NCI-H1694 (cell line): ENCODE measurements at regions not wholly inside any gene's neighbourhood (a gene's known extent, or its start where the extent isn't known, plus 50 kb on each side); places are given as distances from the start of the nearest gene placed in this dataset.

Experiments used
- DNase-seq: peaks from one replicate; lab custom pipeline; 2025; lab: John Stamatoyannopoulos, UW

DNA sequence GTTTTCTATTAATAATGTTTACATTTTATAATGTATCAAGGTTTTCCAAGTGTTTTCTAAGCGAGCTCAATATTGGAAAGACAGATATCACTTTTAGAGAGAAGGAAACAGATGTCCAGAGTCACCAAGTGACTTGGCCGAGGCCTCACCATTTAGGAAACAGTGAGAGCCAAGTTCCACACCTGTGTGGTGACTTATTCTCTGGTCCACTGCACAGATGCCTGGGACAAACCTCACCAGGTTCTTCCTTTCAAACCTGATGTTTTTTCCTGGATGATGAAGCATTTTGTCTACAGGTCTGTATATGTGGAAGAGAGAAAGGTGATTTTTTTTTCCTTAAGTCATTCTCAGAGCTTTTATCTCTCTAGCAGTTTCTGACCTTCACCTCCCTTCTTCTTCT is 280.7 kb downstream of the LPIN1 start:
- no peak for DNase-seq

DNA sequence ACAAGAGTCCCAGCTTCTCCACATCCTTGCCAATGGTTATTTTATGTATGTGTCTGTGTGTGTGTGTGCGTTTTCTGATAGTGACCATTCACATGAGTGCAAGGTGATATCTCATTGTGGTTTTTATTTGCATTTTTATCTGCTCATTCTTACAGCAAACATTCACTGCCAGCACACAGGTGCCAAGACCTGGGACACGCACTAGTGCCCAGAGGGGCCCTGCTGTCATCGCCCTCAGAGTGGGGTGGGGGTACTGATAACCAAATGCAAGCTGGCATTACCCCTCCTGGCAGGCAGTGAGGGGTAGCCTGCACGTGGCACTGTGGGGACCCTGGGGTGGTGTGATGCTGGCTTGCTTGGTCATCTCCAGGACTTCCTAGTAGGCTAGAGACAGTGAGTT is 285.4 kb downstream of the LPIN1 start:
- no peak for DNase-seq

GRCh38 chr2:12032398-12032797 is 286.0 kb downstream of the LPIN1 start:
- no peak for DNase-seq

DNA sequence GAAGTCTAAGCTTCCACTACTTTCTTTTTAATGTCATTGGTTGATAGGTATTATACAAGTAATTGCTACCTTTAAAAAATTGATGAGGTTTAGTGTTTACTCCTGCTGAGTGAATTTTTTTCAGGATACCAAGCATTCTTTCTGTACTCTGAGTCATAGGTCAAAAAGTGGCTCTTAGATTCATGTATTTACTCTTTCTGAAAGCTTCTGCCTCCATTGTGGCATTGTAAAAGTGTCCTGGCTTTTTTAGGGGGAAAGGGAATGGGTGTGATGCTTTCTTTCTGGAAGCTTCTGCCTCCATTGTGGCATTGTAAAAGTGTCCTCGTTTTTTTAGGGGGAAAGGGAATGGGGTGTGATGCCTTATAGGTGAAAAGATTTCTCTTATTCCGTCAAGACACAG is 286.5 kb downstream of the LPIN1 start:
- DNase-seq: no peak

DNA sequence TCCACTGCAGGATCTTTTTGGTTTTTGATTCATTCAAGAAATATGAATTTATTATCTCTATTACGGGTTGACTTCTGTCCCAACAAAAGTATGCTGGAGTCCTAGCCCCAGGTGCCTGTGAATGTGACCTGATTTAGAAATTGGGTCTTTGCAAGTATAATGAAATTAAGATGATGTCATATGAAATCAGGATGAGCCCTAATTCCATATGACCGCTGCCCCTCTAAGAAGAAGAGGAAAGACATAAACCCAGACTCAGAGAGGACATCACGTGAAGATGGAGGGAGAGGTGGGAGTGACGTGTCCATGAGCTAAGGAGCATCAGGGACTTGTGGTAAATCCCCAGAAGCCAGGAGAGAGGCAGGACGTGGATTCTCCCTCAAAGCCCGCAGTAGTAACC is 287.1 kb downstream of the LPIN1 start:
- DNase-seq: no peak

- DNase-seq: no peak
These were observed 287.9 kb downstream of the LPIN1 start for GRCh38 chr2:12034382-12034781.

DNA sequence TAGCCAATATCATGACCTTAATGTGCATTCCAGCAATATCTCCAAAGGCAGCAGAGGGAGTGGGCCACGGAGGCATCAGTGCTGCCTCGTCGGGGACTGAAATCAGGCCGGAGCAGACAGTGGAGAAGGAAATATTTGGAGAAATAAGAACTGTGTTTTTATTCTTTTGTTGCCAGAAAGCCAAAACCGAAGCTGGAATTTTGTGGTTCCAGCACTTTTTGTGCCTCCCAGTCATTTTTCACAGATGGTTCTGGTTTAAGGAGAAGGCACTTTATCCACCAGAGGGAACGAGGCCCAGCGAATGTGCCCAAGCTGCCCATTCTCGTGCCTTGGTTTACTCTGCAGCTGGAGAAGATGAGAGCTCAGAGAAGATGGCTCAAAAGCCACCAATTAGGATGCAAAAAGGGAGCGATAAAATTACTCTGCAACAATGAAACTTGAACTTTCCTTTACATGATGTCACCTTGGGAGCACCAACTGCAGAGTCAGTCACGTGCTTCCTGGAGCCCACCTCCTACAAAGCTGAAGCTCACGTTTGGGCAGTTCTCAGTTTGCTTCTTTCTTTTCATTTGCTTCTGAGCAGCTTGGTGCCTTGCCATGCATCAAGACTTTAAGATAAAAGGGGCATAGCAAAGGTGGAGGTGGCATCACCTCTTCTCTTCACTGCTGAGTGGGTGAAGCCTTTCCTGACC is 288.7 kb downstream of the LPIN1 start:
- no peak for DNase-seq

- no peak for DNase-seq
These were observed 289.7 kb downstream of the LPIN1 start for GRCh38 chr2:12035956-12036639.

DNA sequence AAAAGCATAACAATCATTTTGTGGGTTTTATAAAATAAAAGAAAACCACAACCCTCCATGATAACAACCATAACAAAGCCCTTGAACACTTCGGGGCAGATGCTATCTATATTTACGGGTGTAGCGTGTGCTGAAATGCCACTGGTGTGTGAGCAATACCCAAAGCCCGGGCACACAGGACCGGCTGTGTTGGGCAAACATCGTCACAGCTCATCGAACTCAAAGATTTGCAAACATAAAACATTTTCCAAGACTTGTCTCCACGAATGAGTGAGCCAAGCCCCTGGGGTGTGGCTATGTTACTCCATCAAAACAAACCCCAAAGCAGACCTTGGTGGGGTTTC is 290.2 kb downstream of the LPIN1 start:
- DNase-seq: no peak

GRCh38 chr2:12037301-12037700 is 290.9 kb downstream of the LPIN1 start:
- DNase-seq: no peak

- no peak for DNase-seq
These were observed 294.8 kb downstream of the LPIN1 start for GRCh38 chr2:12041236-12041635.

DNA sequence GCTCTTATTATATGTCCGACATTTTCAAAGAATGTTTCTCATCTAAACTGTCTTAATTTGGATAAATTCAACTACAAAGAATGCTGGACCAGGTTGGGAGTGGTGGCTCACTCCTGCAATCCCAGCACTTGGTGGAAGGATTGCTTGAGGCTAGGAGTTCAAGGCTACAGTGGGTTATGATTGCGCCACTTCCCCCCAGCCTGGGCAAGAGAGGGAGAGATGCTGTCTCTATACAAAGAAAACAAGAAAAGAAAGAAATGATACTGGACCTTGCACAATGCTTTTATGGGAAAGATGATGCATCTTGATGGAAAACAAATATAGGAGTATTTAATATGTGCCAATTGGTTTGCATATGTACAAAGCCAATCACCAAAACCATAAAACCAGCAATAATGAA is 296.7 kb downstream of the LPIN1 start:
- DNase-seq: no peak

GRCh38 chr2:12044857-12045256 is 298.4 kb downstream of the LPIN1 start:
- no peak for DNase-seq

DNA sequence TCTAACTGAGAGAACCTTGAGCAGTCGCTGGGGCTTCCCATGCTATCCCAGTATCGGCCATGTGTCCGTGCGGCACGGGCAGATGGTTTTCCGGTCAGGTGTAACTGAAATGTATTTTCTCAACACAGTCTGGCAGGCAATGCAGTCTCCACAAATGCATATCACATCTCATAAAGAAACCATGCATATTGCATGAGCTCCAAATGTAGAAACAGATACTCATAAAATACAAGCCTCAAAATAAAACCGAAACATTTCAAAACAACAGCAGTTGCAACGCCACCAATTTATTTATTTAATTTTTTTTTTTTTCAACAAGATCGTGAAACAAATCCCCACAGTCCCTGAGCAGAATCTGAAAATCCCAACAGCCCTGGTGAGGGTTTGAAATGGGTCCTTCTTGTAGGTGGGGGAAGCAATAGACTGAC is 299.4 kb downstream of the LPIN1 start:
- DNase-seq: peak; percentile 74

- DNase-seq: no peak
These were observed 300.2 kb downstream of the LPIN1 start for GRCh38 chr2:12046641-12047040.

GRCh38 chr2:12047761-12048160 is 301.3 kb downstream of the LPIN1 start:
- DNase-seq: no peak

GRCh38 chr2:12048550-12048949 is 302.1 kb downstream of the LPIN1 start:
- no peak for DNase-seq

GRCh38 chr2:12050396-12050795 is 304.0 kb downstream of the LPIN1 start:
- DNase-seq: no peak

DNA sequence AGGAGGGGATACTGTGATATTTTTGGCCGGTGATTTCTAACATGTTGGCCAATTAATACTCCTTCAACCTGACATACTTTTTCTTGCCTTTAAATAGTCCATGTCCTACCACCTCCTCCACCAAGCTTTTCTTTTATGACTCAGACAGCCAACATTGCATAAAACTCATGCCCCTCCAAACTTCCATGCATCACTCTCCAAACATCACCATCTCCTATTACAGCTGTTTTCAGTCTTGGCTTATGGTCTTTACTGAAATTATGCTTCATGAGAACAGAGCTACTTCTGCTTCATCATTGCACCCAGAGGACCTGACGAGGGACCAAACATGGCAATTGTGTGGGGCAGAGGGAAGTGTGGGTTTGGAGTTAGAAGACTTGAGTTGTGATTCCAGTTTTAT is 305.4 kb downstream of the LPIN1 start:
- DNase-seq: no peak

DNA sequence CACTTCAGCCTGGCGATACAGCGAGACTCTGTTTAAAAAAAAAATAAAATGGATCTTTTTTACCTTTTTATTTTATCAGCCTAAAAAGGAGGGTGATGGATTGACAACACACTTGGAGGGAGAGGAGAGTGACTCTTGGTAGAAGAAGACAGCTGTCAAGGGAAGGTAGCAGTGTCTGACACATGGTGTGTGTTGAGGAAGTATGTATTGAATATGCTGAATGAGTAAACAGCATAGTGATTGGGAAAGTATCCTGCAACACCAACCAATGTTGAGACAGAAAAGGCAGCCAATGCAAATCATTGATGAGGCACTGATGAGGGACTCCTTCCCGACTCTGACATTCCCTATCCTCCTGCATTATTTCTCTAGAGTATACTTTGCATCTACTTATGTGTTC is 306.4 kb downstream of the LPIN1 start:
- DNase-seq: no peak

DNA sequence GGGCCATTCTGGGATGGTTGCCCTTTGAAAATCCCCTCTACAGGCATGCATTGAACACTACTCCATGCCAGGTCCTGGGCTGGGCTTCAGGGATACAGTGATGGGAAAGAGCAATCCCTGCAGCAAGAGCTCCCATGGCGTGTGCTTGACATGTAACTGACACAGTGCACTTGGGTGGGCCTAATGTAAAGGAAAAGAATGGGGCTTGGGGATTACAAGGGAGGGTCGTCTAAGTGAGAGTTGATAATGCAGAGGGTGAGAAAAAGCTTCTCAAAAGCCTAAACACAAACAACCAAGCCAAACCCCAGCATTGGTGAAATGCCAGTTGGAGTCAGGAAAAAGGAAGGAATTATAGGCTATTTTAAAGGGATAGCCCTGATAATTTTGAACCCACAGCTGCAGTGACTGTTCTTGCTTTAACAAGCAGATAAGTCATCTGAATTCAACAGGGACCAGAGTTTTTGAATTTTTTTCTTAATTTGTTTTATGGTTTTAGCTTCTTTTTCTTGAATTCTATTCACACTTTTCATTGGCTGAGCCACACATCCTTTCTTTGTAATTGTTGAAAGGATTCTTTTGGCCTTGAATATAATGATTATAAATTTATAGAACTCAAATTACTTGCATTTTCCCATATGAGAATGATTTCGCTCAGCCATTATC is 308.7 kb downstream of the LPIN1 start:
- no peak for DNase-seq

- DNase-seq: no peak
These were observed 311.2 kb downstream of the LPIN1 start for GRCh38 chr2:12057436-12058166.
